ENCODE measurements at regions not wholly inside any gene's neighbourhood (a gene's known extent, or its start where the extent isn't known, plus 50 kb on each side); places are given as distances from the start of the nearest gene placed in this dataset.

DNA sequence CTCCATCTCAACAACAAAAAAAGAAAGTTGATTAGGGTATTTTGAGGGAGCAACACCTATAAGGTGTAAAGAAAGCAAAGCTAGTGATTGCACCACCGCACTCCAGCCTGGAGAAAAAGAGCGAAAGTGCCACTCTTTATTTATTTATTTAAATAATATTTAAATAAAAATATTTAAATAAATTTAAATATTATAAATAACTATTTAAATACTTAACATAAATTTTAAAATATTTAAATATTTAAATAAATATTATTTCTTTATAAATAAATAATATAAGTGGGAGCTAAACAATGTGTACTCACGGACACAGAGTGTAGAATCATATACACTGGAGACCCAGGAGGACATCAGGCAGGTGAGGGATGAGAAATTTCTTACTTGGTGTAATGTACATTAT, 64.4 kb upstream of the TRIO start:
- POLR2A ChIA-PET = no interaction called here
- no peak for DNase-seq (ENCODE audit: extremely low spot score)
- CTCF ChIA-PET = no interaction called here
- no peak for TF ChIP-seq ARNT (IDR thresholded peaks at IDR 0.05)
- no peak for TF ChIP-seq SP1 (IDR thresholded peaks at IDR 0.05)
- no peak for TF ChIP-seq TARDBP (IDR thresholded peaks at IDR 0.05)
- TF ChIP-seq FOXA1 (IDR thresholded peaks at IDR 0.05) = no peak
- TF ChIP-seq BHLHE40 (IDR thresholded peaks at IDR 0.05; ENCODE audit: borderline replicate concordance) = no peak
- TF ChIP-seq, protein P1, sequence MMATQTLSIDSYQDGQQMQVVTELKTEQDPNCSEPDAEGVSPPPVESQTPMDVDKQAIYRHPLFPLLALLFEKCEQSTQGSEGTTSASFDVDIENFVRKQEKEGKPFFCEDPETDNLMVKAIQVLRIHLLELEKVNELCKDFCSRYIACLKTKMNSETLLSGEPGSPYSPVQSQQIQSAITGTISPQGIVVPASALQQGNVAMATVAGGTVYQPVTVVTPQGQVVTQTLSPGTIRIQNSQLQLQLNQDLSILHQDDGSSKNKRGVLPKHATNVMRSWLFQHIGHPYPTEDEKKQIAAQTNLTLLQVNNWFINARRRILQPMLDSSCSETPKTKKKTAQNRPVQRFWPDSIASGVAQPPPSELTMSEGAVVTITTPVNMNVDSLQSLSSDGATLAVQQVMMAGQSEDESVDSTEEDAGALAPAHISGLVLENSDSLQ (IDR thresholded peaks at IDR 0.05) = no peak
- no peak for TF ChIP-seq ZNF384 (IDR thresholded peaks at IDR 0.05)
- TF ChIP-seq L3MBTL2 (conservative IDR thresholded peaks at IDR 0.05) = no peak
- no peak for TF ChIP-seq NFRKB (IDR thresholded peaks at IDR 0.05)
- no peak for TF ChIP-seq FOXK2 (IDR thresholded peaks at IDR 0.05)

DNA sequence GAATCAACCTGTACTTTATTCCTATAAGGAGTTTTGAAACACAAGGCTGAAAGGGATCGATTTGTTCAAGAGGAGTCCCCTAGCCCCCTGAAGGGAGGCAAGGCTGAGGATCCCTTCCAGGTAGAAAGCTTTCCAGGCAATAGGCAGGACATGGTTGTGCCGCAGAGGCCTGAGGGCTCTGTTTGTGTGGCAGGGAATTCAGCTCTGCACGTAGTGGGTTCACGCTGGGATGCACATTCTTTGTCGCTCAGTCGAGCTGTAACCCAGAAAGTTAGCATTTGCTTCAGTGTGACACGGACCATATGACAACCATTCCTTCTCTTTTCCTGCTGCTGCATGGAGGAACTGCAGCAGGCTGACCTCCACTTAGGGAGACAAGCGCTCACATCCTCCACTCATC, 65.6 kb upstream of the TRIO start:
- ChIA-PET CTCF (no interaction called here), POLR2A (no interaction called here)
- TF ChIP-seq CTBP1 (IDR thresholded peaks at IDR 0.05; ENCODE audit: borderline replicate concordance) (no peak), LEF1 (IDR thresholded peaks at IDR 0.05; ENCODE audit: borderline replicate concordance) (no peak), NFRKB (IDR thresholded peaks at IDR 0.05) (no peak), BHLHE40 (IDR thresholded peaks at IDR 0.05; ENCODE audit: borderline replicate concordance) (no peak), SUZ12 (IDR thresholded peaks at IDR 0.05) (no peak), TARDBP (IDR thresholded peaks at IDR 0.05) (no peak), L3MBTL2 (conservative IDR thresholded peaks at IDR 0.05) (no peak)
- TF ChIP-seq, protein P1 (IDR thresholded peaks at IDR 0.05) = no peak

DNA sequence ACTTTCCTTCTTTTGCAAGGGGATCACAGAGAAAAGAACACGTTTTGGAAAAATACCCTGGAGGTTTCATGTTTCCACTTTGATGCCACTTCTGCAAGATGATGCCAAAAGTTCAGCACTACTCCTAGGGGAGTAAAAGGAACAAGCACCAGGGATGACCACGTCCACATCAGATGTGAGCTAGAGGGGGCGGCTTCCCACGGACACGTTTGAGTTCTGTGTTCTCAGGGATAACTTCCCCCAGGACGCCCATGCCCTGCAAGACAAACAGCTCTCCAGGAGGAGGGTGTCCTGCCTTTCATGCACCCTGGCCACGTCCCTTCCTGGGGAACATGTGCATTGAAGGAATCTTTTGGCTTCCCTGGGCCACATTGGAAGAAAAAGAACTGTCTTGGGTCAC, 66.6 kb upstream of the TRIO start:
- TF ChIP-seq FOXA1 (IDR thresholded peaks at IDR 0.05) = no peak
- TF ChIP-seq L3MBTL2 (conservative IDR thresholded peaks at IDR 0.05) = no peak
- TF ChIP-seq LEF1 (IDR thresholded peaks at IDR 0.05; ENCODE audit: borderline replicate concordance) = no peak
- no peak for TF ChIP-seq NFRKB (IDR thresholded peaks at IDR 0.05)
- no peak for TF ChIP-seq FOXM1 (IDR thresholded peaks at IDR 0.05; ENCODE audit: borderline replicate concordance)
- TF ChIP-seq SP1 (IDR thresholded peaks at IDR 0.05) = no peak
- TF ChIP-seq, protein P1 (IDR thresholded peaks at IDR 0.05) = no peak
- TF ChIP-seq SUZ12 (IDR thresholded peaks at IDR 0.05) = no peak
- no peak for TF ChIP-seq CTBP1 (IDR thresholded peaks at IDR 0.05; ENCODE audit: borderline replicate concordance)
- TF ChIP-seq FOXK2 (IDR thresholded peaks at IDR 0.05) = no peak
- TF ChIP-seq ARNT (IDR thresholded peaks at IDR 0.05) = no peak
- no peak for TF ChIP-seq ELF4 (IDR thresholded peaks at IDR 0.05)
- TF ChIP-seq ZNF384 (IDR thresholded peaks at IDR 0.05) = no peak
- TF ChIP-seq BHLHE40 (IDR thresholded peaks at IDR 0.05; ENCODE audit: borderline replicate concordance) = no peak
- no peak for TF ChIP-seq HDGF (IDR thresholded peaks at IDR 0.05; ENCODE audit: borderline replicate concordance)
- TF ChIP-seq TARDBP (IDR thresholded peaks at IDR 0.05) = no peak
- ChIA-PET CTCF (no interaction called here), POLR2A (no interaction called here)
- no peak for DNase-seq (ENCODE audit: extremely low spot score)

More for the DNA sequence above, 65.6 kb upstream of the TRIO start:
- no peak for DNase-seq (ENCODE audit: extremely low spot score)

DNA sequence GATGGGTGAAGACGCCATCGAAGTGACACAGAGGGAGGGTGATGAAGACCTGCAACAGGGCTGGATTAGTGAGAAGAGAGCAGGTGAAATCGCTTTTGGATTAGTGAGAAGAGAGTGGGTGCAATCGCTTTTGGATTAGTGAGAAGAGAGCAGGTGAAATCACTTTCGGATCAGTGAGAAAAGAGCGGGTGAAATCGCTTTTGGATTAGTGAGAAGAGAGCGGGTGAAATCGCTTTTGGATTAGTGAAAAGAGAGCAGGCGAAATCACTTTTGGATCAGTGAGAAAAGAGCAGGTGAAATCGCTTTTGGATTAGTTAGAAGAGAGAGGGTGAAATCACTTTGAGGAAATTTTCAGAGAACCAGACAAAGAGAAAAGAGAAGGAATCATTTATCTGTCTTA, 67.2 kb upstream of the TRIO start:
- POLR2A ChIA-PET = no interaction called here
- CTCF ChIA-PET = no interaction called here
- TF ChIP-seq L3MBTL2 (conservative IDR thresholded peaks at IDR 0.05) (no peak), ZNF384 (IDR thresholded peaks at IDR 0.05) (no peak), ELF4 (IDR thresholded peaks at IDR 0.05) (no peak), HDGF (IDR thresholded peaks at IDR 0.05; ENCODE audit: borderline replicate concordance) (no peak), TARDBP (IDR thresholded peaks at IDR 0.05) (no peak), FOXA1 (IDR thresholded peaks at IDR 0.05) (no peak), SUZ12 (IDR thresholded peaks at IDR 0.05) (no peak), FOXK2 (IDR thresholded peaks at IDR 0.05) (no peak), BHLHE40 (IDR thresholded peaks at IDR 0.05; ENCODE audit: borderline replicate concordance) (no peak), FOXM1 (IDR thresholded peaks at IDR 0.05; ENCODE audit: borderline replicate concordance) (no peak), SP1 (IDR thresholded peaks at IDR 0.05) (no peak), ARNT (IDR thresholded peaks at IDR 0.05) (no peak), NFRKB (IDR thresholded peaks at IDR 0.05) (no peak), LEF1 (IDR thresholded peaks at IDR 0.05; ENCODE audit: borderline replicate concordance) (no peak), CTBP1 (IDR thresholded peaks at IDR 0.05; ENCODE audit: borderline replicate concordance) (no peak)
- TF ChIP-seq, protein P1 (IDR thresholded peaks at IDR 0.05) = no peak
- no peak for DNase-seq (ENCODE audit: extremely low spot score)

DNA sequence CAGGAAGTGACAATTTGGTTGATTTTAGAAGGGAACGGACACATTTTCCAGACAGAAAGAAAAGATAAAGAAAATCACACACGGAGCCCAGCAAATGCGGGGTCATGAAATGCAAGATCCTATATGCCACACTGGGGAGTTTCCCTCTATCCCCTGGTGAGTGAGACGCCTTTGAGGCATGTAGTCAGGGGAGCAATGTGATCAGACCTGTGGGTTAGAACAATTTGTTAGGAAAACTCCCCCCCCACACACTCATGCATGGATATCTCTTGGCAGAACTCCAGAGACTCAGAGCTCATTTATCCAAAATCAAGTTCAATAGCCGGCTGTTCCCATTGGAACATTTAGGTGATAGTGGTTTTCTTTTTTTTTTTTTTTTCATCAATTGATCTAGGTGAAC, 71.7 kb upstream of the TRIO start:
- DNase-seq (ENCODE audit: extremely low spot score) = no peak
- no peak for TF ChIP-seq FOXM1 (IDR thresholded peaks at IDR 0.05; ENCODE audit: borderline replicate concordance)
- TF ChIP-seq L3MBTL2 (conservative IDR thresholded peaks at IDR 0.05) = no peak
- no peak for TF ChIP-seq FOXA1 (IDR thresholded peaks at IDR 0.05)
- TF ChIP-seq BHLHE40 (IDR thresholded peaks at IDR 0.05; ENCODE audit: borderline replicate concordance) = no peak
- TF ChIP-seq ZNF384 (IDR thresholded peaks at IDR 0.05) = no peak
- no peak for TF ChIP-seq SUZ12 (IDR thresholded peaks at IDR 0.05)
- no peak for TF ChIP-seq NFRKB (IDR thresholded peaks at IDR 0.05)
- TF ChIP-seq, protein P1 (IDR thresholded peaks at IDR 0.05) = no peak
- TF ChIP-seq SP1 (IDR thresholded peaks at IDR 0.05) = no peak
- no peak for TF ChIP-seq HDGF (IDR thresholded peaks at IDR 0.05; ENCODE audit: borderline replicate concordance)
- no peak for TF ChIP-seq CTBP1 (IDR thresholded peaks at IDR 0.05; ENCODE audit: borderline replicate concordance)
- TF ChIP-seq ARNT (IDR thresholded peaks at IDR 0.05) = no peak
- no peak for TF ChIP-seq ELF4 (IDR thresholded peaks at IDR 0.05)
- no peak for TF ChIP-seq FOXK2 (IDR thresholded peaks at IDR 0.05)
- TF ChIP-seq LEF1 (IDR thresholded peaks at IDR 0.05; ENCODE audit: borderline replicate concordance) = no peak
- TF ChIP-seq TARDBP (IDR thresholded peaks at IDR 0.05) = no peak
- ChIA-PET POLR2A (no interaction called here), CTCF (no interaction called here)

All from HEK293T (cell line).